Stimulated activated CD8-positive, alpha-beta memory T cell treated with anti-CD3 and anti-CD28 coated beads, Interleukin-15, amount 100 ng/mL, for 48 hours (primary cell): ENCODE measurements at regions not wholly inside any gene's neighbourhood (a gene's known extent, or its start where the extent isn't known, plus 50 kb on each side); places are given as distances from the start of the nearest gene placed in this dataset.

Experiments used
- DNase-seq, 2 donors: peaks; one replicate each; pipeline ENCODE4 v3.0.0-alpha.2; 2020; ENCODE audit warnings: low read depth in 2 of 2

- no peak for DNase-seq
These were observed 104.6 kb downstream of the LACC1 start for GRCh38 chr13:43984292-43984691.

DNA sequence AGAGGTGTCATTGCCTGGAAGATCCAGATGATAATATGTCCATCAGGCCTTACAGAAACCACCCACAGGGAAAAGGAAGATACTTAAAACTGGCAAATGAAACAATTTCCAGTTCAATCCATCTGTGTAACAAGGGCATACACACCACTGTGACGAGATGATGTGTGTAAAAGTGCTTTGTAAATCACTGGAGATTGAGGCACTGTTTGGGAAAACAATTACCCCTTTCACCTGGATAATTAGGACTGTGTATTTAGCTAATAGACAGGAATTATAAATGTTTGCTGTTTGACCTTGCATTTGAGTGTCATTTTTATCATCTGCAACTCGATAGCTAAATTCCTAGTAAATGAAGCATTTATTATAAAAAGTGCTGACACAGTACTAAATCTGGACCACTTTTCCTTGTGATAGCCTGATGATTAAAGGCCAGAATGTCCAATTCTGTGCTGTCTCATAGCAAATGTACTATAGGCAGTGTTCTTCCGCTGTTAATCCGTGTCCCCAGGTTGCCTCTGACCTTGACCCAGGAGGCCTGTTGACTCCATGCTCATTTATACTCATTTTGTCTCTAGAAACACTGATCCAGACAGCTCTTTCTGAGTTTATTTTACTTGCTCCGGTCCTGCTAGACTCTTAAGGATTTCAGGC lies 105.8 kb downstream of the LACC1 start:
- DNase-seq = no peak

GRCh38 chr13:43986421-43986981 lies 106.8 kb downstream of the LACC1 start:
- no peak for DNase-seq

GRCh38 chr13:43988302-43988701 lies 108.6 kb downstream of the LACC1 start:
- DNase-seq = no peak

DNA sequence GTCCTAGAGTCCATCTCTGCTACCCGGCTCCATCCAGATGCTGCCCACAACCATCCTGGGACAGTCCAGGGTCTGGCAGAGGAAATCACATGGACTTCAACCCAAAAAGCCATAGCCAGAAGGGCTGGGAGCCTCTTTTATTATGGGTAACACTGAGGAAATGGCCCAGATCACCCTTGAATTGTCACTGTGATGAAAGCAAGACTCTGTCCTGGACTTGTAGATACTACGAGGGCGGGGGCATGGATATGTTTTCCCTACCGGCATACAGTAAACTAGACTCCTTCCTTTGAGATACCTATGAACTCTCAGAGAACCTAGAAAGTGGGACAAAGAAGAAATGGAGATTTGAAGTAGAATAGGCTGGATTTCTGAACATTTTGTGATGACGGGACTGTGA lies 110.3 kb downstream of the LACC1 start:
- no peak for DNase-seq

- DNase-seq = no peak
These were observed 111.1 kb downstream of the LACC1 start for GRCh38 chr13:43990829-43991228.

- no peak for DNase-seq
These were observed 112.1 kb downstream of the LACC1 start for GRCh38 chr13:43991773-43992201.

DNA sequence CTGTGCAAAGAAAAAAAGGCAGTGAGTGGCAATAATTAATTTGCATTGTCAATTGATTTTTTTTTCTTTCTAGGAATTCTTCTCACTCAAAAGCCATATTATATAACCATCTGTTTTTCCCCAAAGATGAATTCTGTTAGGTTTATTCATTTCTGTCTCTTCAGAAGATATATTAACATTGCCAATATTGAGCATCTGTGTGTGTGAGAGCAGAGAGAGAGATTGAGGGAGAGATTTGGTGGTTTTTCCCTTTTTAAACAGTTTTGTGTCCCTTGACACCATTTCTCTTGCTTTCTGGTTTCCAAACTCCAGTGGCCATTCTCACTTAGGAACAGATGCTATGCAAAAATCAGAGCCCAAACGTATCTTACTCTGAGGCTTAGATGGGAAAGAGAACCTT lies 112.5 kb downstream of the LACC1 start:
- DNase-seq = no peak

DNA sequence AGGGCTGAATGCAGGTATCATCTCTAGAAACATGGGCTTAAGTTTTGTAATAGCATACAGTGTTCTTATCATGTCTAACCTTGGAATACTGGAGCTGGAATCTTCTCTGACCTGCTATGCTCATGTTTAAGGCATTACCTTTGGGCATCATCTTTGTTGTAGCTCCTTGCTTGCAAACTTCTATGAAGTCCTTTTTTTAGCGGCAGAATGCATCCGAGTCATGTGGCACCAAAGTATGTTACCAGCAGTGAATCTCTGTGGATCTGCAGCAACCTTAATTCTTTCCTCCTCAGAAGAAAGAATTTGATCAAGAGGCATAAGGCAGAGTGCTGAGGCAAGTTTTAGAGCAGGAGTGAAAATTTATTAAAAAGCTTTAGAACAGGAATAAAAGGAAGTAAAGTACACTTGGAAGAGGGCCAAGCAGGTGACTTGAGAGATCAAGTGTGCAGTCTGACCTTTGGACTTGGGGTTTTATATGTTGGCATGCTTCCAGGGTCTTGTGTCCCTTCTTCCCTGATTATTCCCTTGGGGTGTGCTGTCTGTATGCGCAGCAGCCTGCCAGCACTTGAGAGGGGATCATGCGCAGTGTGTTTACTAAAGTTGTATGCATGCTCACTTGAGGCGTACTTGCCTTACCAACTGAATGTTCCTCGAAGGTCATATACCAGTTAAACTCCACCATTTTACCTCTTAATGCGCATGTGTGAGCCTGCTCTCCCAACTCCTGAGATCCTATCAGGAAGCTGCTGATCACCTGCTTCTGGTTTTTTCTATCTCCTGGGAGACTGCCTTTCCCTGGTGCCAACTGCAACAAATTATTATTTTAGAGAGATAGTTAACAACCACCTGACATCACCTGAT lies 115.5 kb downstream of the LACC1 start:
- DNase-seq = no peak

- DNase-seq = no peak
These were observed 116.5 kb downstream of the LACC1 start for GRCh38 chr13:43996221-43996620.

GRCh38 chr13:44003481-44003880 lies 123.8 kb downstream of the LACC1 start:
- DNase-seq = no peak

DNA sequence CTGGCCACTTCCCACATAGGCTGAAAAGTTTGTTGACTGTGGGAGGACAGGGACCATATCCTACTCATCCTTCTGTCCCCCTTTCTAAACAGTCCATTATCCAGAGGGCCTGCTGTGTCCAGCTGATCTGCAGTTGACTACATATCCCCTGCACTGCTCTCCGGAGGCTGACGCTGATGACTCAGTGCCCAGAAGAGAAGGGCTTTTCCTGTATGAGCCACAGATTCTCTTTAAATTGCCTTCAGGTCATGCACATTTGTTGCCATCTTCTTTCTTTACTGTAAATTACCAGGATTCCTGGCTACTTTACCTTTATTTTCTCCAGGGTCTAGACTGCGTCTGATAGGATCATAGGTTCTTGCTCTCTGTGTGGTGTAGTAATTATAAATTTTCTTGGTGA lies 125.2 kb downstream of the LACC1 start:
- DNase-seq = no peak

- DNase-seq = no peak
These were observed 127.7 kb downstream of the LACC1 start for GRCh38 chr13:44007451-44007850.

DNA sequence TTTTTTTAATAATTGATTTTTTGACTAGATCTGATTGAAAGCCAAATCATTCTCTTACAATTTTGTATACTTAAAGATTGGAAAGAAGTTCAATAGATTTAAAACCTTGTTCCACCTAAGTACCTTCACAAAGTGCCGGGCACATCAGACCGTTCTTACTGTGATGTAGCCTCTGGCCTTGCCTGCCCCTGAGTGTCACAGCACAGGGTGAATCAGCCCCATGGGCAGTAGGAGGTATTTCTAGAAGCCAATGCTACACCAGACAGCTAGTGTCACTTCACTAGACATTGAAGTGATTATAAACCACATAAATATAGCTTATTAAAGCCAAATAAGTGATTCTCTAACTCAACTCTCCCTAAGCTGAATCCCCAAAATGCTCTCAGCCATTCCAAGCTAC lies 131.3 kb downstream of the LACC1 start:
- DNase-seq = no peak

- DNase-seq = no peak
These were observed 133.4 kb downstream of the LACC1 start for GRCh38 chr13:44012910-44013757.

- DNase-seq = no peak
These were observed 134.1 kb downstream of the LACC1 start for GRCh38 chr13:44013758-44014291.

- DNase-seq = no peak
These were observed 134.8 kb downstream of the LACC1 start for GRCh38 chr13:44014501-44014900.

DNA sequence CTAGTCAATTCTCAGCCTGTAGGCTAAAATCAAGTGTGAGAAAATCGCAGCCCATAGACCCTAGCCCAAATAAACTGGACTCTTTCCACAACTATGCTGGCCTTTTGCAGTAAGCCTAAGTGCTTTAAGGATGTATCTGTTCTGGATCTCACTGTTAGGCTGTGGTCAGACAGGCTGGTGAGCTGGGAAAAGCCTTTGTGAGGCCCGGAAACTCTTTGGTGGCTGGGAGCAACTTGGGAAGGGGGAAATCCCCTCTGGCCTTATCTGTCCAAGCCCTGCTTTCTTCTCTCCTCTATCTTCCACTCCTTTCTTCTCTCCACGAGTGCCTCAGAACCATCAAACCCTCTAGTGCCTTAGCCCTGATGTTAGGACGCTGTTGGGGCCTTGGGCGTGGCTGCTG lies 135.4 kb downstream of the LACC1 start:
- no peak for DNase-seq

GRCh38 chr13:44015811-44016210 lies 136.1 kb downstream of the LACC1 start:
- no peak for DNase-seq

DNA sequence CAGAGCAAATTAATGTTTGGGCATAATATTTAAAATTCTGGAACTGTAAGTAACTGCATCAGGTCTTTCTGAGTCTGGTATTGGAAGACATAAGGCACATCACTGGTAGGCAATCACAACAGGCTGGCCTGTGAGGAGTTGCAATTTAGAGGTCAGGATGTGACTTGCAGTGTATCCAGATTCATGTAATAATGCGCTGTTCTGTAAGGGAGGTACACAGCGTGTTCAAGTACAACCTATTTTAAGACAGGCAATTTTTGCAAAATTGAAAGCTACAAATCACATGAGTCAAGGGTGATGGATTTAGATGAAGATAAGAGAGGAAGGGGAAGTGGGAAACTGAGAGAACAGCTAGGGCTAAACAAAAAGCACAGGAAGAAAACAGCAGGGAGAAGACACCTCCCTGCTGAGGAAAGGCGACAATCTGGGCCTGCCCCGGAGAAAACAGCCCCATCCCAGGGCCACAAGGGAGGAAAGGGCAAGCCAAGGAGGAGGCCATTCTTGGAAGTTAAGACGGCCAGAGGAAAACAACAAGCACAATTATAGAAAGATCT lies 138.1 kb downstream of the LACC1 start:
- no peak for DNase-seq

- DNase-seq = no peak
These were observed 139.9 kb downstream of the LACC1 start for GRCh38 chr13:44019651-44020050.
